Hematopoietic multipotent progenitor cell (in vitro differentiated cells): ENCODE measurements at regions not wholly inside any gene's neighbourhood (a gene's known extent, or its start where the extent isn't known, plus 50 kb on each side); places are given as distances from the start of the nearest gene placed in this dataset.

Experiments used
- DNase-seq, 3 donors: peaks; one replicate each; pipeline ENCODE4 v3.0.0-alpha.2; 2011 to 2015; ENCODE audit warnings: low read depth in 2 of 3, low spot score in 2 of 3

- no peak for DNase-seq
Measured at GRCh38 chr4:123496421-123496820, 99.8 kb downstream of the SPRY1 start.

DNA sequence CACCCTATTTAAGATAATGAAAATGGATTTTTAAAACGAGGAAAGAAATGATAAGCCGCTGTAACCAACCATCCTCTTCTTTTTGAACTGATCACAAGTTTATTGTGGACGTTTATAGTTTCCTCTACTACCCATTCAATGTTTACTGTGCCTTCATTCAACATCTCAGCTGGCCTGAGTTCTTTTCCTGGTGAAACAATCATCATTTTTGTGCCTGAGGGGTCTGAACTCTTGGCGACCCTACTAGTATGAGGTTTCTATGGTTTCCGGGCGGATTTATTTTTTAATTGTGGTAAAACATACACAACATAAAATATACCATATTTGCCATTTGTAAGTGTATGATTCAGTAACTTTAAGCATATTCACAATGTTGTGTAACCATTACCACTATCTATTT is 100.7 kb downstream of the SPRY1 start:
- DNase-seq = no peak

GRCh38 chr4:123501733-123502132 is 105.1 kb downstream of the SPRY1 start:
- DNase-seq = no peak

GRCh38 chr4:123503698-123504363 is 107.2 kb downstream of the SPRY1 start:
- DNase-seq = no peak

- peak in 2 of 3 donors; percentile 54 to 72 for DNase-seq
Measured at GRCh38 chr4:123505095-123506010, 108.8 kb downstream of the SPRY1 start.

DNA sequence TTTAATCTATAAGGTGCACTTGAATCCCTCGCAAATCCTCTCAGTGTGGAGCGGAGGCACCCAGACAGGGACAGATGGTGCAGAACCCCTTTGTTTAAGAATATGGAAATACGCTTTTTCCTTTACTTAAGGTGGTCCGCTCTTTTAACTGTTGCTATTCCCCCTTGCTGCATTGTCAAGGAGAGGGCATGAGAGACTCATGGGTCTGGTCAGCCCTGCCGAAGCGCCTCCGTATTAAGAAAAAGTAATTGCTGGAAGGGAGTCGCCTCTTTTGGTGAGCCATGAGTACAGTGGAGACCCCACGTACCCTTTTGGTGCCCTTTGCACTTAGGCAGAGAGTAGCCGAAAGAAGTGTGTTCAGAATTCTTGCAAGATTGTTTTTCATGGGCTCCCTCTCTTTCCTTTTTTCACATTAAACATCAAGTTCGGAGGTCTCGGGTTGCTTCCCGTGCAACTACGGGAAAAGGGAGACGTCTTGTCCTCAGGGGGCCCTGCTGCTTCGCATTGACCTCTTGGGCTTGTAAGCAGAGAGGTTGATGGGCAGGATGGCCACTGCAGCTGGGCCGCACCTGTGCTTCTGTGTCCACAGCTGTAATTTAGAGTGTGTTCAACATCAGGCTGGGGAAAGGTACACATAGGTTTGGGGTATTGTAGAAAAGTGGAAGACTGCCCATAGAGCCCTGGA is 109.6 kb downstream of the SPRY1 start:
- DNase-seq = no peak

DNA sequence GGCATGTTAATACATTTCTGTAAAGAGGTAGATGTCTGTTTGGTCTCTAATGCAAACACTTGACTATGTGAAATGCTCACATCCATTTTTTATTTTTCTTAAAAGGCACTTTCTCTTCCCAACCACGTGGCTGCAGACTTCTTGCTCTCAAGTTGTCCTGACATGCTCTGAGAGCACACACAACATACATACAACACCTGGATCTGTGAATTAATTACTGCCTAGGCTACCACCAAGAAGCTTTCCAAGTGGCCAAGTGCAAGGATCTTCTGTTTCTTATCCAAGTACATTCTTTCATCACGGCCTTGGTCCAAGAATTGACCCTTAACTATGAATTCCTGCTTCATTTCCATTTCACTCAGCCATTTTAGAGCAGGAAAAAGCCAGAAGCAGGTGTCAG is 110.8 kb downstream of the SPRY1 start:
- DNase-seq = no peak

GRCh38 chr4:123510221-123510620 is 113.6 kb downstream of the SPRY1 start:
- DNase-seq = no peak

- no peak for DNase-seq
Measured at GRCh38 chr4:123510659-123511058, 114.1 kb downstream of the SPRY1 start.

DNA sequence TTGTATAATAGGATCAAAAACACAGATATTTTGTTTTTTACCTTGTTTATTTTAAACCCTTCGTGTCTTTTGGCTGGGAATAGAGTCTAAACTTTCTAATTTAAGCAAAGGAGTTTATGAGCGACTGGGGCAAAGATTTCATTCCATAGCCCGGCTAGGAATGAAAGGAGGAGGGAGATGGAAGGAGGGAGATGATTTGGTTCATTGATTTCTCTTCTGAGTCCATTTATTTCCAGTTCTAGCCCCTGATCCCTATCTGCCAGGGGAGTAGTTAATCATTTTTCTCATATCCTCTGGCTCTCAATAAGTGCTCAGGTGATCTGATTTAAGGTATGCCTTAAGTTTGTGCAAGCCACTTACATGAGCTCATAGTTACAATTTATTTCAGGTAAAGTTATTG is 120.0 kb downstream of the SPRY1 start:
- DNase-seq = no peak

GRCh38 chr4:123517176-123517575 is 120.6 kb downstream of the SPRY1 start:
- DNase-seq = no peak

GRCh38 chr4:123517971-123518370 is 121.4 kb downstream of the SPRY1 start:
- DNase-seq = no peak

DNA sequence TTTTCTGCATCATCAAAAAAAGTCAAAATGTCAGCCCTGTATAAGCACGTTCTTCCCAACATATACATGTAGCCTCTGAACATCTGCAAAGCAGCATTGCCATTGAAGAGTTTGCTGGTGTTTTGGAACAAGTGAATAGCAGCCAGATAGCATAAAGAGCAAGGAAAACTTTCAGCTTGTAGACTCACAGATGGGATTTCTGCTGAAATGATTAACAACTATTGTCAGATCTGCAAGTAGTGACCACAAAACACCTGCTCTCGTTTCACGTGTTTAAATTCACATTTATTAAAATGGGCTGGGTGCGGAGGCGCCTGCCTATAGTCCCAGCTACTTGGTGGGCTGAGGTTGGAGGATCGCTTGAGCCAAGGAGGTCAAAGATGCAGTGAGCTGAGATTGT is 123.7 kb downstream of the SPRY1 start:
- DNase-seq = no peak

- DNase-seq = no peak
Measured at GRCh38 chr4:123522081-123522480, 125.5 kb downstream of the SPRY1 start.

DNA sequence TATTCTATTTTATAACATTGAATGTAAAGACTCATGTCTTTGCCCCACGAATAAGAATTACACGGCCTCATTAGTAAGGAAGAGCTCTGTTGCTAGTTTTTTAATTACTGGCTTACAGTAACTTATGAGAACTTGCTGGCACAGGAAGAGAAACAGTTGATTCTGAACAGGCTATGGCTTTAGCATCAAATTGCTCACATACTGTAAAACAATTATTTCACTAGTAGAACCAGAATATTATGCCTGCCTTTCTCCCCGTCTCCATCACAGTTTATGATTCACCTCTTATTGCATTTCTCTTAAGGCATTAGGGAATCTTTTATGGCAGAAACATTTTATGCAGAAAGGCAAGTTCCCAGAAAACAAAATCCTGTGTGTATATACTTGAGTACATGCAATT is 126.1 kb downstream of the SPRY1 start:
- no peak for DNase-seq

DNA sequence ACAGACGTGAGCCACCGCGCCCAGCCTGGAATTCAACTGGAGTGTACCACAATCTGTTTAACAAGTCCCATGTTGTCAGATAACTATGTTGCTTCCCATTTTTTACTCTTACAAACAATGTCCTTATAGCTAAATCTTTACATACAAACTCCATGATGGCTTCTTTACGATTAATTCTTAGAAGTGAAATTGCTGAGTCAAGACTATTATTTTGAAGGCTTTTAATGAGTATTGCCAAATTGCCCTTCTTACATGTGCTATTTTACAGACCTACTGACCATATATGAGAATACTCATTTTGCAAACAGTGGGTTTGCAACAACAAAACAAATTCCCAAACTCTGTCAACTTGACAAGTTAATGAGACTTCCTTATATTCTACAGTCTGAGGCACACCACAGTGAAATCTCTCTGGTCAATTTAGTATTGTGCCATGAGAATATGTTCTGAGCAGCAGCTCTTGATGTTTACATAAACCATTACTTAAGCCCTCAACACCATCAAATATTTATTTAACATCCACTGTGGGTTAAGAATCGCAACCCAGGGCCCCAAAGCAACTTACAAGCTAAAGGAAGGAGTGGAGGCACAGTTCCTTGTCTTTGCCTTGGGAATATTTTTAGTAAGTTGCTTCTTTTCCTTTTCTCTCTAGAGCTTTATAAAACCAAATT is 128.5 kb downstream of the SPRY1 start:
- DNase-seq = no peak

DNA sequence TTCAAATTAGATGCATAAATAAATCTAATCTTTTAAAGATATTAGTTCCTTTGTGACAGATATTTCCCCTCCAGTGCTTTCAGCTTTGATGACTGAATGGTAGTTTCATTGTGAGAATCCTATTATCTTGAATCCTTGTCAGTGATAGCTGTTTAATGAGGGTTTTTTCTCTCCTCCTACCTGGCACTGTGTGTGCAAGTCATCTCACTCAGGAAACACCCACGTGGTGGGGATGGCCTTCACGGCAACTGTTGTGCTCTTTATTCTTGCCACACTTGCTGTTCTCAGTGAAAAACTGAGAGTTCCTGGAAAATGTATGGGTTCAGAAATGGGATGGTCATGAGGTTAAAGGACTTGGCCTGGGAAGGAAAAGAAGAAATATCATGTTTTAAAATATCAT is 129.9 kb downstream of the SPRY1 start:
- no peak for DNase-seq

DNA sequence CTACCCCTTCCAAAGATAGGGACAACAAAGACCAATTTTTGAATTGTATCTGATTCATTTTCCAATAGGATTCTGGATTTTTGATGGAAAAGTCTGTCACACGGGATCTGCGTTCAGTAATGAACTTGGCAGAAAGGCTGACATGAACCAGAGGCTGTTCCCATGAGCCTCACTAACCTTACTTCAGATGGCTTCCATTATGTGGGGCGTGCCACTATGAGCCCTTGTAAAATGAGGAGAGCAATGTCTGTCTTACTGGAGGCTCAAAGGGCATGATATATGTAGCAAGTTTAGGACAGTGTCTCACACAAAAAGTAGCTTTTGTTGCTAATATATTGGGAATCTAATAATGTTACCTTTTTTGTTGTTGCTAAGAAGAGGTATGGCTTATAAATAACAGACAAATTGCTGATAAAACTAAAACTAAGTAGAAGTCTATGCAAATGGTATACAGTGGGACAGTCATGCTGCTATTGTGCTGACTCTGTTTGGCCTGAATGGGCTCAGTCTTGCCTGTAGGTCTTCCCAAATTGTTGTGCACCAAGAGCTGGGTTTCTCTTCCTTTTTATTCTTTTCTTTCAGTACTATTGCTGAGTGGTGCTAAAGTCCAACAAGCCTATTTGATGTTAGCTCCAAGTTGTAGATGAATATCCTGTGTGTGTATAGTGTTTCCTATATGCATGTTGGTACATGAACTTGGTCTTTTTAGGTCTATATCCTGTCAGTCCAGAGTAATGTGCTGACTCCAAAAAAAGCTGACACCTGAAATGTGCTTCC is 132.1 kb downstream of the SPRY1 start:
- no peak for DNase-seq

- DNase-seq = no peak
Measured at GRCh38 chr4:123529278-123529568, 132.6 kb downstream of the SPRY1 start.

DNA sequence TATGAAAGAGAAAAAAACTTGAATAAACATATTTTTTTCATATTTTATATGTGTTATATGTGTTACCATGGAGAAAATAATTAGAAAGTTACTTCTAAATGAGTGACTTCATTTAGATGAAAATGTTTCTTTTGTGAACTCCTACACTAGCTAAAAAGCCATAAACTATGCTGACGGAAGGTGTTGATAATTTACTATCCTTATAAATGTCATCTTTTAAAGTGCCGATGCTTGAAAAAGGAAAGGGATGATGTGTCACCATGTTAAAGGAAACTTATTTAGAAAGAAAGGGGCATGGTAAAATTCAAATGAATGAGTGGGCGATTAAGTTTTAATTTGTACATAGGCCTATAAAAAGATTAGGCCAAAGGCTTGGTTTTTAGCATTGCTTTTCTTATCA is 133.8 kb downstream of the SPRY1 start:
- no peak for DNase-seq
